Endothelial cell of hepatic sinusoid (primary cell): ENCODE measurements at regions not wholly inside any gene's neighbourhood (a gene's known extent, or its start where the extent isn't known, plus 50 kb on each side); places are given as distances from the start of the nearest gene placed in this dataset.

Experiments used
- in situ Hi-C: cut with HindIII; loops from 2 replicates; pipeline ENCODE4 v1.10.0; 2017; ENCODE audit warnings: low sequenced_read_pairs

- in situ Hi-C loops, result no loop called here
Observed at GRCh38 chr13:47019977-47020376, 123.1 kb upstream of the HTR2A start.

GRCh38 chr13:47017476-47017875, 120.6 kb upstream of the HTR2A start:
- in situ Hi-C loops, result no loop called here

- in situ Hi-C loops, result loop anchor here (5.0 kb wide), 1 partner anchor 79 kb away; no protein-coding TSS in a partner anchor
Observed at GRCh38 chr13:47008318-47008717, 111.5 kb upstream of the HTR2A start.

- in situ Hi-C loops, result loop anchor here (5.0 kb wide), 1 partner anchor 81 kb away; no protein-coding TSS in a partner anchor
Observed at GRCh38 chr13:47005756-47006414, 109.0 kb upstream of the HTR2A start.

- in situ Hi-C loops, result loop anchor here (5.0 kb wide), 1 partner anchor 33 kb away; no protein-coding TSS in a partner anchor
Observed at GRCh38 chr13:47004540-47004939, 107.7 kb upstream of the HTR2A start.

GRCh38 chr13:47004027-47004426, 107.2 kb upstream of the HTR2A start:
- in situ Hi-C loops, result loop anchor here (5.0 kb wide), 1 partner anchor 33 kb away; no protein-coding TSS in a partner anchor

GRCh38 chr13:47000165-47000564, 103.3 kb upstream of the HTR2A start:
- in situ Hi-C loops, result loop anchor here (5.0 kb wide), 1 partner anchor 37 kb away; no protein-coding TSS in a partner anchor

- in situ Hi-C loops, result no loop called here
Observed at GRCh38 chr13:46996316-46997030, 99.6 kb upstream of the HTR2A start.

GRCh38 chr13:46995874-46996273, 99.0 kb upstream of the HTR2A start:
- in situ Hi-C loops, result no loop called here

- in situ Hi-C loops, result no loop called here
Observed at GRCh38 chr13:46994492-46994891, 97.6 kb upstream of the HTR2A start.

GRCh38 chr13:46992383-46992952, 95.6 kb upstream of the HTR2A start:
- in situ Hi-C loops, result no loop called here

GRCh38 chr13:46983881-46984280, 87.0 kb upstream of the HTR2A start:
- in situ Hi-C loops, result no loop called here

- in situ Hi-C loops, result no loop called here
Observed at GRCh38 chr13:46982856-46983582, 86.2 kb upstream of the HTR2A start.

- in situ Hi-C loops, result no loop called here
Observed at GRCh38 chr13:46975173-46975572, 78.3 kb upstream of the HTR2A start.

- in situ Hi-C loops, result no loop called here
Observed at GRCh38 chr13:46968450-46968849, 71.6 kb upstream of the HTR2A start.

- in situ Hi-C loops, result no loop called here
Observed at GRCh38 chr13:46964789-46965527, 68.1 kb upstream of the HTR2A start.

GRCh38 chr13:46963904-46964303, 67.1 kb upstream of the HTR2A start:
- in situ Hi-C loops, result no loop called here

- in situ Hi-C loops, result no loop called here
Observed at GRCh38 chr13:46962281-46962941, 65.6 kb upstream of the HTR2A start.

GRCh38 chr13:46961719-46962118, 64.9 kb upstream of the HTR2A start:
- in situ Hi-C loops, result no loop called here

GRCh38 chr13:46953941-46954340, 57.1 kb upstream of the HTR2A start:
- in situ Hi-C loops, result no loop called here
